ENCODE measurements at regions not wholly inside any gene's neighbourhood (a gene's known extent, or its start where the extent isn't known, plus 50 kb on each side); places are given as distances from the start of the nearest gene placed in this dataset.

DNA sequence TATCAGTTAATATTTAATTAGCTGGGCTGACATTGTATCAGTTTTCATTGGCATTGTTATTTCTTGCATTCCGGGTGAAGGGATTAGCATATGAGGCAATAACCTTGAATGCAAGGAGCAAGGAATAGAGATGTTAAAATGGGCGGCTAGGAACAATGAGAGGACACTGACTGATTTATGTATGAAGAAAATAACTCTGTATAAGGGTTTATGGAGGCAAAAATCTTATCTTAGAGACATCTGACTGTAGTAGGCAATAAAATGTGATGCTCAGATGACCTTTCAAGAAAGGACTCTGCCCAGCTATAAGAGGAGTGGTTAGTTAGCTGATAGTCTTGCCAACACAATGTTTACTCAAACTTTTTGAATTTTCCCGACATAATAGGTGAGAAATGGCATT is 158.3 kb downstream of the EFHB start (continued):
- TF ChIP-seq MXI1 (IDR thresholded peaks at IDR 0.05; ENCODE audit: low read depth, low read length) (no peak), NFYB (IDR thresholded peaks at IDR 0.05; ENCODE audit: insufficient read depth, low read depth, low read length) (no peak), NR2C2 (IDR thresholded peaks at IDR 0.05; ENCODE audit: borderline replicate concordance, control insufficient read depth, insufficient read length, low read depth) (no peak), BACH1 (IDR thresholded peaks at IDR 0.05; ENCODE audit: borderline replicate concordance) (no peak)
- TF ChIP-seq, protein P1, sequence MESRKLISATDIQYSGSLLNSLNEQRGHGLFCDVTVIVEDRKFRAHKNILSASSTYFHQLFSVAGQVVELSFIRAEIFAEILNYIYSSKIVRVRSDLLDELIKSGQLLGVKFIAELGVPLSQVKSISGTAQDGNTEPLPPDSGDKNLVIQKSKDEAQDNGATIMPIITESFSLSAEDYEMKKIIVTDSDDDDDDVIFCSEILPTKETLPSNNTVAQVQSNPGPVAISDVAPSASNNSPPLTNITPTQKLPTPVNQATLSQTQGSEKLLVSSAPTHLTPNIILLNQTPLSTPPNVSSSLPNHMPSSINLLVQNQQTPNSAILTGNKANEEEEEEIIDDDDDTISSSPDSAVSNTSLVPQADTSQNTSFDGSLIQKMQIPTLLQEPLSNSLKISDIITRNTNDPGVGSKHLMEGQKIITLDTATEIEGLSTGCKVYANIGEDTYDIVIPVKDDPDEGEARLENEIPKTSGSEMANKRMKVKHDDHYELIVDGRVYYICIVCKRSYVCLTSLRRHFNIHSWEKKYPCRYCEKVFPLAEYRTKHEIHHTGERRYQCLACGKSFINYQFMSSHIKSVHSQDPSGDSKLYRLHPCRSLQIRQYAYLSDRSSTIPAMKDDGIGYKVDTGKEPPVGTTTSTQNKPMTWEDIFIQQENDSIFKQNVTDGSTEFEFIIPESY (IDR thresholded peaks at IDR 0.05) = no peak

DNA sequence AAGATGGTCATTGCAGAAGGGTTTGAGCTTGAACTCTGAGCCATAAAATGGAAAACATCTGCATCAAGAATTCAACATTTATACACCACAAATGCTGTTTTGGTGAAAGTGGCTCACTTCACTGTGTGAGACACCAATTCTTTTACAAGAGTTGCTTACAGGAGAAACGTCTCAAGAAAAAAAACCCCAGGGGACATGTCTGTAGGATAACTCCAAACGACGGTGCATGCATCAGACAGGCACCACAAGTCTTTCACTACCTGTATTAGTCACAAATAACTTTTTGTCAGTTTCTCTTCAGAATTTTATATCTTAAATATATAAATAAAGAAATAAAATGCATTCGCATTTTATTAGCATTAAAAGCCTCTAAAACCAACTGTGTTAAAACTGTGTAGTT is 164.3 kb downstream of the EFHB start:
- peak; percentile 50; the same call in 1 of the 3 replicates for ATAC-seq
- ChIA-PET SMC1A (ENCODE audit: uncharacterized antibody, unreplicated experiment) (no interaction called here), POLR2A (no interaction called here), CTCF (no interaction called here), RAD21 (ENCODE audit: unreplicated experiment) (no interaction called here)
- H3K4me1 ChIP-seq (ENCODE audit: control insufficient read depth, insufficient read depth, low read length) = no peaks in the 10 kb centered on the region
- H3K4me3 ChIP-seq = no peak overlapping the region
- WGBS (ENCODE audit: insufficient coverage, insufficient replicate concordance, low lambda C conversion rate, missing lambda C conversion rate) = 0% methylated on average over 4 of the region's 4 CpGs
- no peak overlapping the region for H3K9ac ChIP-seq (ENCODE audit: control insufficient read depth, insufficient read depth, low read length)
- H2AFZ ChIP-seq (ENCODE audit: control insufficient read depth, low read depth, low read length) = no peak overlapping the region
- no peak overlapping the region for H3K27ac ChIP-seq (ENCODE audit: control insufficient read depth, insufficient read depth)
- no peaks in the 10 kb centered on the region for H3K79me2 ChIP-seq (ENCODE audit: control insufficient read depth, insufficient read depth, low read length)
- 0 out of 2 replicates have a peak, but pooled peaks have one; percentile 6 for TF ChIP-seq RUNX3 (IDR thresholded peaks at IDR 0.05; ENCODE audit: low read length)
- no peak for TF ChIP-seq JUND (IDR thresholded peaks at IDR 0.05; ENCODE audit: low read depth, low read length)
- no peaks in the 10 kb centered on the region for H3K9me3 ChIP-seq (replicated peaks; ENCODE audit: control insufficient read depth, insufficient read depth, low read length)
- intact Hi-C loops (cut with micrococcal nuclease; ENCODE audit: unreplicated experiment) = no loop called here
- DNase-seq (ENCODE audit: low read depth, low spot score) = no peak
- in situ Hi-C loops (cut with MboI) = no loop called here
- no TSS peak for BruUV-seq (replicated peaks)
- no peaks in the 10 kb centered on the region for H4K20me1 ChIP-seq (ENCODE audit: control insufficient read depth, insufficient read depth)
- no peak overlapping the region for H3K4me2 ChIP-seq (ENCODE audit: control insufficient read depth, insufficient read depth)
- FAIRE-seq = no peak
- no peaks in the 10 kb centered on the region for H3K36me3 ChIP-seq (ENCODE audit: control insufficient read depth in 2 of 2, insufficient read depth in 2 of 2, low read length in 1 of 2)
- H3K27me3 ChIP-seq (replicated peaks in 1 of 2; ENCODE audit: control insufficient read depth in 2 of 2, insufficient read depth in 2 of 2, low read length in 1 of 2) = no peaks in the 10 kb centered on the region
